GM18502 (cell line): ENCODE measurements at regions not wholly inside any gene's neighbourhood (a gene's known extent, or its start where the extent isn't known, plus 50 kb on each side); places are given as distances from the start of the nearest gene placed in this dataset.
"Not testable (repeated sequence)": the region's sequence is repeated elsewhere in the genome, so short reads cannot be mapped to it uniquely, and the experiment has no call there.

Source experiments
- ATAC-seq: cut with Tn5 transposase; IDR thresholded peaks from one replicate; pipeline ENCODE4 v1.9.1; 2021; ENCODE audit warnings: mild to moderate bottlenecking; ENCODE audit not compliant: unreplicated experiment, poor library complexity

- no peak for ATAC-seq
Observed at GRCh38 chr5:135163391-135163790, 129.4 kb upstream of the PITX1 start.

GRCh38 chr5:135162661-135163265 is 128.7 kb upstream of the PITX1 start:
- no peak for ATAC-seq

GRCh38 chr5:135161221-135161620 is 127.2 kb upstream of the PITX1 start:
- ATAC-seq = no peak

- ATAC-seq = no peak
Observed at GRCh38 chr5:135160036-135160675, 126.1 kb upstream of the PITX1 start.

- no peak for ATAC-seq
Observed at GRCh38 chr5:135159626-135160025, 125.6 kb upstream of the PITX1 start.

GRCh38 chr5:135158982-135159381 is 125.0 kb upstream of the PITX1 start:
- no peak for ATAC-seq

GRCh38 chr5:135158314-135158697 is 124.3 kb upstream of the PITX1 start:
- no peak for ATAC-seq

GRCh38 chr5:135157421-135158313 is 123.6 kb upstream of the PITX1 start:
- ATAC-seq = no peak

GRCh38 chr5:135156715-135157404 is 122.8 kb upstream of the PITX1 start:
- no peak for ATAC-seq

GRCh38 chr5:135156337-135156714 is 122.3 kb upstream of the PITX1 start:
- ATAC-seq = no peak

- ATAC-seq = no peak
Observed at GRCh38 chr5:135155616-135156214, 121.7 kb upstream of the PITX1 start.

- ATAC-seq = no peak
Observed at GRCh38 chr5:135154961-135155360, 120.9 kb upstream of the PITX1 start.

GRCh38 chr5:135154197-135154596 is 120.2 kb upstream of the PITX1 start:
- no peak for ATAC-seq

- no peak for ATAC-seq
Observed at GRCh38 chr5:135153661-135154060, 119.6 kb upstream of the PITX1 start.

- no peak for ATAC-seq
Observed at GRCh38 chr5:135153259-135153658, 119.2 kb upstream of the PITX1 start.

- not testable (repeated sequence) for ATAC-seq
Observed at GRCh38 chr5:135151660-135152059, 117.6 kb upstream of the PITX1 start.

GRCh38 chr5:135151256-135151655 is 117.2 kb upstream of the PITX1 start:
- ATAC-seq = no peak

- no peak for ATAC-seq
Observed at GRCh38 chr5:135150767-135151166, 116.7 kb upstream of the PITX1 start.

- no peak for ATAC-seq
Observed at GRCh38 chr5:135149956-135150723, 116.1 kb upstream of the PITX1 start.
